ENCODE measurements at regions not wholly inside any gene's neighbourhood (a gene's known extent, or its start where the extent isn't known, plus 50 kb on each side); places are given as distances from the start of the nearest gene placed in this dataset.

DNA sequence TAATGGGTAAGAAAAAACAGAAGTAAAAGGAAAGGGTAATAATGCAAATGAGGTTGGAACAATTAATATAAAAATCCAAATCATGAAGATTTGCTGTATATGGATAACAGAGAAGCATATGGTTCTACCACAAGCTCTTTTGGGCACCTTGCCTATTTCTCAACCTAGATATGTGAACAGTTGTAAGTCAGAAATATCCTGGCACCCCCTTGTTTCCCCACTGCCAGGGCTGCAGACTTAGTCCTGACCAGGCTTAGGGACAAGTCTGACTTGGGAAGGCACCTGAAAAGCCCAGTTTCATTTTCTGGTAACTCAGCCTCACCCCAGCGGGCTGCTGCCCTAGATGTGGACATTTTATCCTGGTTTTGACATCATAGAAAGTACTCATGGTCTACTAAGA, 183.2 kb upstream of the STAC start:
- DNase-seq, result no peak

DNA sequence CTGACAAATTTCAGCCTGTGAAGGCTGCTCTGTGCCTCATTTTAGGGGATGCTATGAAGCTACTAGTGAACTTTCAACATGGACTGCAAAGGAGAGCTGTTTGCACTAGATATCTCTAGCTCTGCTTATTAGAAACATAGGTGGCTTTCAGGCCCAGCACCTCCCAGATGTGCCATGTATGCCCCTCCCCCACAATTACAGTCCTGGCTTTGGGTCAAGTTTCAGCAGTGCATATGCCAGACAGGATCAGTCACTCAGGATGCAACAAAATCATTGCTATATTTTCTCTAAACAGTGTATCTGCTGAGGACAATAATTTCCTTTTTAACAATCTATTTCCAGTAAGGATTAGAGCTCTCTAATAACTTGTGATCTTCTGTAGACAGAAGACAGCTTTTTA, 178.8 kb upstream of the STAC start:
- no peak for DNase-seq

DNA sequence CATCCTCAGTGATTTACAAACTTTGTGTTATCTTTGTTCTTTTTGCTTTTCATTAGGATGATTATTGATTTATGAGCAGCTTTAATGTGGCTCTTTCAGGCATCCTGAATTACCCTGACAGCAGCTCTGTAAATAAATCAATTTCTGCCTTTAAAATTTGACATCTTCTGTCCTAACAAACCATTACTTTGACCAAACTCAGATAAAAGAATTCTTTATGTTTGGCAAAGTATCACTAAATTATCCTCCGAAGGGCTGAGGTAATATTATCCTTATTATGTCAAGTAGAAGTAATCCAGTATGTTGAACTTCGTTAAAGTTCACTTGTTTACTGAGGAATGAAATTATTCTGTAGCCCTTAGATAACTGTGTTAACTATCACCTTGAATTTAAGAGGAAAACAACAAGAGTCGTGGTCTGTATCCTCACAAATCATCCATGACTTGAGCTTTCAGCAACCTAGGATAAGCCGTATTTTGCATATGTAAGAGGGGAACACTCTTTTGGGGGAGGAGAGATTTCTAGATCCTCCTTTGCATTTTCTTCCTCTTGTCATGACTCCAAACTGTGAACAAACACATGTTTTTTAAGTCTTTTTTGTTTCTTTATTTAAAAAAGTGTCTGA, 173.2 kb upstream of the STAC start:
- DNase-seq, result no peak

DNA sequence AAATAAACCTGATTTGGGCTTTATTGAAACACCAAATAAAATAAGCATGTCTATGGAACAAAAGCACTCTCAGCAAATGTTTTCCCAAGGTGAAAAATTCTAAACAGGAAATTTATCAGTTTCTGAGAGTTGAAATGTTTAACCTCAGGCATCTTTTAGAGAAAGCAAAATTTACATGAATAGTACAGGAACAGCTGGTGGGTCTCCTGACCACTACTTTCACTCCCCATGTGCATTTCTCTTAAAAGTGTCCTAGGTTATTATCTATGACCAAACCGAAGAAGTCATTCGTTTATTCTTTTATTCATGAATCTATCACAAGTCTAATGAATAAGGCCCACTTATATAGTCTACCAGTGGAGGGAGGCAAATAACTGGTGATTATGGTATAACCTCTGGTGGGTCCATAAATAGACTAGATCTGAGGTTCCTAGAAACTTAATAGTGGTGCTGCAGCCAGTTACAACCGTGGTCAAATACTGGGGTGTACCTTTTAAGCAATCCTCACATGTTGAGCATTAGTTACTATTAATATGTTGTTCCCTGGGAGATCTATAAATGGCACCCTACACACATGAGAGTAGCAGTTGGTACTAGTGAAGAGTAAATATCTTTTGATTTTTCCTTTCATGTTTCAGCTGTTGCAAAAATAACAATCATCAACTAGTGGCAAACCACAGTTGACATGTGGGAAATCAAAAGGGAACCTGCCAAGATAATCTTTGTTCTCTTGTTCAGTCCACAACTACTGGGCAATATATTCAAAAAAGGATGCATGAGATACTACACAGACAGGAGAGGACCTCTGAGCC, 169.3 kb upstream of the STAC start:
- no peak for DNase-seq

DNA sequence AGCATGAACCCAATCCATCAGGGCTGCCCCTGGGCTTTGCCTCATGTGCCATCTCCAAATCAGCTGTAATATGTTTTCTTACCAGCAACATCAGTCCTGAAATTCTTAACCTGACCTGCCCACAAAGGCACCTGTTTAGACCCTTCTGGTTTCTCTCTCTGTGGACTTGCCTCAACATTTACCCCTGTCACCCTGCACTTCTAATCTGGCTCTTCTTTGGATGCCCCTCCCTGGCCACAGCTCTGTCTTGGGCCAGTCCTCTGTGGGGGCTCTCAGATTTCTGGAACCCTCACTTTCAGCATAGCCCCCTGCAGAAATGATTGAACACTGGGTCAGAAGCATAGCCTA, 168.7 kb upstream of the STAC start:
- no peak for DNase-seq

DNA sequence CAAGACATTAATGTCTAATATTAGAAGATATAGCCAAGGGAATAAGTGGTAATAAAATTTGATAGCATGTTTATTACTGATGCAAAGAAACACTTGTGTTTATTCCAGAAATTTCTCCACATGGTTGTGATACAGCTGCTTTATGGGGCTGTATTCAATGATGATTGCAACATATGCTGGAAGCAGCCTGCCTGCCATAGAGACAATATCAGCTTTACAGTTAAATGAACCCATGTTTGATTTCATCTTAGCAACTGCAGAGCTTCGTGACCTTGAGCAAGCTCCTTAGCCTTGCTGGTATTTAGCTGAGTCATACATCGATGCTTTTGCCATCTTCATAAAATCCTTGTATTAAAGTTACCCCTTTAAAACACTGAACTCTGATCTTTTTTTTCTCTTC, 168.1 kb upstream of the STAC start:
- DNase-seq, result no peak

DNA sequence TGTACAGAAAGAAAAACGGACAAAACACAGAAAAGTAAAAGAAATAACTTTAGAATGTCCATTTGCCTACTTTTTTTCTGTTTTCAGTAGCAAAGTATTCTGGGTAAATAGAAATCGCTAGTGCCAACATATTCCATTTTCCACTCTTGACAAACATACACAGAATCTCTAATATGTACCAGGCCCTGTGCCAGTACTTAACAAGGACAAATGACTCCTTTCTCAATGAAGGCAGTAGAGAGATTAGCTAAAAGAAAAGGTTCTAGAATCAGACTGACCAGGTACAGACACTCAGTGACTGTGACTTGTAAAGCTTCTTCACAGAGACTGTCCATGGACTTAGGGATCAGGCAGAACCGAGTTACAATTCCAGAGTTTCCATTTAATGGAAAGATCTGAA, 165.8 kb upstream of the STAC start:
- no peak for DNase-seq

DNA sequence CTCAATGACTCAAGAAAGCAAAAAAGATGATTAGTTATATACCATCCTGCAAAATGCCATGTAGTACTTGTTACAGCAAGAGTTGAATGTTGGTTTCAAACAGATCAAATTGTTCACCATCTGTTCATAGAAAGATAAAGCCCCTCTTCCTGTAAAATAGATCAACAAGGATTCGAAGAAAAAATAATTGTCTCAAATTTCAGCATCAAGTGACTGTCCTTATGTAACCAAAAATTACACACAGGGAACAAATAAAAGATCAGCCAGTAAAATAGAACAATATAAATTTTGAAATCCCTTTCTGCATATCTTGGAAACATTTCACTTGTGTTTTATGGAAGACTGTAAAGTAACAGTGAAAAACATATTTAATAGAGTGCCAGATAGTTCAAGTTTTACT, 165.1 kb upstream of the STAC start:
- DNase-seq, result no peak

DNA sequence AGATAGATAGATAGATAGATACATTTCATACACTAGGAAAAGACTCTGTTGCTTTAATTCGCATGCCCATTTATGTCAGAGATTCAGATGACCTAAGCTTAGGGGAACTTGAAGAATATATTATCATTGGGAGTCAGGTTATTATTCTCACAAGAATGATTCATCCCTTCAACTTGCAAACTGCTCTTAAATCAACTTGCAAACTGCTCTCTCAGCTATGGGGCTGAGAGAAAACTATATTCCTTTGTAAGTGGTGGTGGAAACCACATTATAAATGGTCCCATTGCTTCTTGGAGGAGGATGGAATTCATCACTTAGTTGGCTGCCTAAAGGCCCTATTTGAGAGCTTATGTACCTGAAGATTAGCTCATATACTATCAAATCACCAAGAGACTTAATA, 160.9 kb upstream of the STAC start:
- DNase-seq, result no peak

DNA sequence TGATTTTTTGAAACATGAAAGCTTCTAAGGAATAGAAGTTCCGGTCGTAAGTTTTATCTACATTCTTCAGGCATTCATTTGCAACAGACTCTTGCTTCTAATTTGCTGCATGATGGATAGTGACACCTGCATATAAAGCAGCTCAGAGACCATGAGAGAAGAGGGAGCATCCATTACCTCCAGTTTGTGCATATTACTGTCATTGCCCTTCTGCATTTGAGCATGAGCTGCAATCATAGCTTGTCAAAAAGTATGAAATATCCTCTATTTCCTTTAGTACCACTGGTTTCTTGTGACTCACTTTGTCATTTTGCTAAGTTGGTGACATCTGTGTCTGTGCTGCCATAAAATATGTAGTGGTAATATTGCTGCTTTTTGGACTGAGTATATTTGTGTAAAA, 160.1 kb upstream of the STAC start:
- no peak for DNase-seq

DNA sequence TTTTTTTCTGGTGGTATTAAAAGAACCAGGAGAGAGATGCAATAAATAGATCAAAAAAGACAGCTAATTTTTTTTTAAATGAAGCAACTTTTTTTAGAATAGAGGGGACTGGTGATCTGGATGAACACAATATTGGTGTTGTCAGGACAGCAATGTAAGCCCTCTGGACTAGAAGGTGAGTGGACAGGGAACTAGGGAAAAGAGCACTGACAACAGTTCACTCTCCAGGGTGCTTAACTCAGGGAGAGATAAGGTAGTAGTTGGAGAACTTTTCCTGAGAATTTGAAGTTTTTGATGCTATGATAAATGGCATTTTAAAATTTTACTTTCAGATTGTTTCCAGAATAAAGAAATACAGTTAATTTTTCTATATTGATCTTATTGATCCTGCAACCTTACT, 158.3 kb upstream of the STAC start:
- no peak for DNase-seq

DNA sequence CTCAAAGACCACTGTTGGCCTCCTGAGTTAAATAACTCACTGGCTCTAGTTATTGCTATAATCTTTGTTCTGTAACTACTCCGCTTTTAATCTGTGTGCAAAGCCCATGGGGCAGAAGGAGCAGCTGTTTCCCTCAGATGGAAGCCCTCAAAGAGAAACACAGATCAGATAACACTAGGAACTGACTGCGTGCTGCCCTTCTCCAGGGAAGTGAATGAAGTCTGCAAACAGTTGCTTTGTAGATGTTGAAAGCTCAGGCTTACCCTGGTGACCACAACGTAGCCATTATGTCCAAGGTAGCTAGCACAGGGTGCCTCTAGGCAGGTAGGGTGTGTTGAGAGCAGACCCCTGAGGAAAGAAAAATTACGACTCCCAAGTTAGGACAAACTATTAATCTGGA, 152.3 kb upstream of the STAC start:
- DNase-seq, result no peak

DNA sequence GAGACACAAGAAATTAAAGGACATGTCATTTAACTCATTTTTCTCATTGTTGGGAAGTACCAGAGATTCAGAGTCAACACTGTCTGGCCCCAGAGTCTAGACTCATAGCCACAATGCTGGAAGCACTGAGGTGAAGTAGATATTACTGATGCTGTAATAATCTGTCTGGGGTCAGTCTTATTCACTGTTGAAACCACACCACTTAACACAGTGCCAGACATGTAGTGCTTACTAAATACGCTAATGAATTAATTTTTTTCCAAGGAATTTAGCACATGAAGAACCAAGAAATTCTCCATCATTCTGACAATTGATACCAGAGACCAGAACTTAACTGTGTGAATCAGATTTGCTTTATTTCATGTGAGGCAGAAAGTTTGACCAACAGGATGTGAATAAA, 150.8 kb upstream of the STAC start:
- no peak for DNase-seq

DNA sequence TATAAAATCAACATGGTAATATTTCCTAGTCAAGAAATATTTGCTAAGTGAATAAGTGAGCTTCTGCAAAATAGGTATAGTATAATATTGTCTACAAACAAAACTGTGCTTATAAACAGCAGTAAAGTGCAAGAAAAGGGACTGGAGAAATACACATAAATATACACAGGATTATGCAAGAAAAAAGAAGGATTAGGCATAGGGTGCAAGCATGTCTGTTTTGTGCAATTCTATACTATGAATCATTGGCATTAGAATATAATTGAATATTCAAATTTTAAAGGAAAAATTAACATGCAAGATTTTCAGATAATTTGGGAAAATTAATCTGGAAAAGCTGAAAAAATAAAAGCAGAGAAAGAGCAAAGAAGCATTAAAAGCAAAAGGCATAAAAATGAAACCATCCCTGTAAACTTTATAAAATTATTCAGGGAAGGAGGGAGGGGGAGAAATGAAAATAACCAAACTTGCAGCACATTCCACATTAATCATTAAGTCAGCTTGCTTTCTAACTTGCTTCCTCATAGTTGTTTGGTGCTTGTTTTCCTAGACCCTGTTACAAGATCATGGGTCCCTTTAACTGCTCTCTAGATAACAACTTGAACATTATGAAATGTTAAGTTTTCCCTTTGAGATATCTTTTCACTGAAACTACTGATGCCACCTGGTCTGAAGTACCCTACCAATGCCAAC, 147.4 kb upstream of the STAC start:
- no peak for DNase-seq

DNA sequence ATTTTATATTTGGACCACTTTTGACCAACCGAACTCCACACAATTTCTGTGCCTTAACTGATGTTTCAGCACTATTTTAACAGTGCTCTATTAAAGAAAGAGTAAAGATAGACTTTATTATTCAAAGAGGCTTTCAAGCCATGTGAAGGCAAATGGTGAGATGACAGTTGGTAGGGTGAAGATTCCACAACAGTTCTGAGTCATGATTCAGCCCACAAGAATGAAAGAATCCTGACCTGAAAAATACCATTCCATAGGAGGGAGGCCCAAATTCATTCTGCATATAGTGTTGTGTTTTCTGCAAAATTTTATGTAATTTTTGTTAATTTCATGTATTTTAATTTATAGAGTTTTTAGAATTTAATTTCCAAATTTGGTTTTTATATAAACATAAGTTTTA, 135.6 kb upstream of the STAC start:
- no peak for DNase-seq

DNA sequence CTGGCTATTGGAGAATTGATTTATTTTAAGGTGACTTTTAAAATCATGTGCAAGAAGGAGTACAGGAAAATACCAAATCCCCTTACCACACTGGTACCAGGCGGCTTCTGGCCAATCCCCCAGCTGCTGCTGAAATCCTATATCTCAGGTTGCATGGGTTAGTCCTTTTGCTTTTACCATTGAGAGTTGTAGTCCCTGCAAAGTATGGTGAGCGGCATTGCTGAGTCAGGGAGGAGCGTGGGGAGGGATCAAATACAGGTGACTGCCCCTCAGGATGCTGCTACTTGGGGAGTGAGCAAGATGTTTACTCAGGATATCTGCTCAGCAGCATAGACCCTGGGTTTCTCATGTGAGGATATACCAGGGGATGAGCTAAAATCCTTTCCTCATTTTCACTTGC, 131.9 kb upstream of the STAC start:
- no peak for DNase-seq

DNA sequence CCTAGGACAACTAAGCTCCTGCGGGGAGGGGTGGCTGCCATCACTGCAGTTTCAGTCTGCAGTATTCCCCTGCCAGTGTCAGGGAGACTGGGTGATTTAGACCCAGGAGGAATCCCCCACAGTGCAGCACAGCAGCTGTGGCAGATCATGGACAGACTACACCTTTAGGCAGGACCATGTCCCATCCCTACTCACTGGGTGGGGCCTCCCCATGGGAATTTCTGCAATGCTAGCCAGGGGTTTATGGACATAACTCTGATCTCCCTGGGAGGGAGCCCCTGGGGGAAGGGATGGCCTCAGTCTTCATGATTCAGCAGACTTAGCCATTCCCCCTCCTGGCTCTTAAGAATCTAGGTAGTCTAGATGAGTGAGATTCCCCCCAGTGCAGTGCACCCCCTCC, 130.1 kb upstream of the STAC start:
- no peak for DNase-seq

DNA sequence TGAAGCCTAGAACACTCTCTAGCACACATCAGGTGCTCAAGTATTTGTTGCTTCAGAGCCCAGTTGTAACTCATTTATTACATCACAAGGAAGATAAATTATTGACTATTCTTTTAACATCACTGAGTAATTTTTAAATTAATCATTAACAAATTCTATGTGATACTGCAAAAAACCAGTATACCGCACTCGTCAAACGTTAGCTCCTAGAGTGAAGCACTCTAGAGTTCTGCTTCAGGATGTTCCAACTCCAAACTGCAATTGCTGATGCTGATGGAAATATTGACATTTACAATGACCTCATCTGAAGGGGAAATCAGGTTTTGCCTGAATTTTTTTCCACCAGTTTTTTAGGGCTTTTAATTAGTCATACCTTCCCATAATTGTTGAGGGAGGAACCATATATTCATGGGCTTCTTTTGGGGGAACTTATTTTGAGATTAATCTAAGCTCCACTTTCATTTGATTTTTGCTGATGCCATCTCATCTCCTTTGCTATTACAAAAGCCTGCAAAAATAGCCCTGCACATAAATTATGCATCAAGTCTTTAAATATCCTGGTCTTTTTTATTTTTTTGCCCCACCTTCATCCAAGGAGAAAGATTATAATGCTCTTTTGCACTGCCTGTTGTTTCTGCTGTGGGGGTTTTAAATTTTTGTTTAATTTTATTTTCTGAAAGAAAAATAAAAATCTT, 123.0 kb upstream of the STAC start:
- DNase-seq, result no peak

DNA sequence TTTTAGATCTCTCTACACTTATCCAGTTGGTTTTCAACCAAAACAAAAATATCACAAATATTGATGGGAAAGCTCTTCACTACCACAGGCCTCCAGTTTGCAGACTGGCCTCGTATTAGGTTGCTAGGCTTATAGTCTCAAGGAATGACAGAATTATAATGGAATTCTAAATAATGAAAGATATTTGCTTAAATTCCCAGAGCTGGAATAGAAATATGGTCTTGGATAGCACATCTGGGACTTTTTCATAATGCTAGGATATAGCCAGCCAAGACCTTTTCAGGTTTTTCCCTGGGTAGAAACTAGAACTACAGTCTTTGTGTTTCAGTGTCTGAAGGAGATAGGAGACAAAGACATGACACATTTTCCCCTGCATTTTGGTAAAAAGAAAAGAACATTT, 121.9 kb upstream of the STAC start:
- no peak for DNase-seq

DNA sequence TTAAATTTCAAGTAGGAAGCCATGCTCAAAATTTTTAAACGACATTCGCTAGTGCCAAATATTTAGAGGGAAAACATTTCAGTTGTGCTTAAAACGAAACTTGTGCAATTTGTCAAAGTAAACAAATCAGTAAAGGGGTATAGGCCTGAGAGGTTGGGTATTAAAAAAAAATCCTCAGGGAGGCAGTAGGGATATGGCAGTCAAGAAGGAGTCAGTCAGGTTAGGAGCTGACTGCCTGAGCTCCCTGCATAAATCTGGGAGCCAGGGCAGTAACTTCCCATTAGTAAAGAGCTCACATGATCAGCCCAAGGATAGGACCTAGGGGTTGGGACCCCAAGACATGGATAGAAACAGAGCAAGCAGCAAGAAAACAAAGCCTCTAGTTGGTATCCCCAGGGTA, 120.7 kb upstream of the STAC start:
- DNase-seq, result no peak

DNA sequence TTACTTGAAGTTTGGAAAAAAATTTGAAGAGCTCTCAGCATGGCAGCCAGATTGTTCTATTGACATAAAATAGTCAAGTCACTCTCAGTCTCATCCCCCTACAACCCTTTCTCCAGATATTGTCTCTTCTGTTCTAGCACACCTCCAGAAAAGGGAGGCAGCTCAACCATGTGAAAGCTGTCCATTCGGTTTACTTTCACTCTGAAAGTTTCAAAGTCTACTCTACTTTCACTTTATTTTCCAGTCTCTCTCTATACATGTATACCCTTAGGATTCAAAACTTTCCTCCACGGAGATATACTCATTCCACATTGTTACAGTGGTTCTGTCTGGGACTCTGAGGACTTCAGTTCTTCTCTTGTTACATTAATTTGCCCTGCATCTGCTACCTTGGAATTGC, 111.0 kb upstream of the STAC start:
- DNase-seq, result no peak

DNA sequence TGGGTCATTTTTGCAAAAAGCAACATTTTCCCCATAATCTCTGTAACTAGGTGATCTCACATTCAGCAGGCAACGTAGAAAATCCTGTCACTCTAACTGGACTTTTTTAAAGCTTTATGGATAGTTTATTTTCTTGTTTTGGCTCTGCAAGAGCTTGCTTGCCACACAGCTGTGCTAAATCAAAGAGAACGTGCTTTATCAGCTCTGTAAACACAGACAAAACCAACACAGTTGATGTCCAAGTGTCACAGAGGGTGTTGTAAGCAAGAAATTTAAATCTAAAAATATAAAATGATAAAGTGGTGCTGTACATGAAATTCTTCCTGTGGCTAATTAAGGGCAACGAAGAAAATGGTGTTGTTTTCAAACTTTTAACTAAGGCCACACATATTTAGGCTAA, 97.5 kb upstream of the STAC start:
- DNase-seq, result no peak

DNA sequence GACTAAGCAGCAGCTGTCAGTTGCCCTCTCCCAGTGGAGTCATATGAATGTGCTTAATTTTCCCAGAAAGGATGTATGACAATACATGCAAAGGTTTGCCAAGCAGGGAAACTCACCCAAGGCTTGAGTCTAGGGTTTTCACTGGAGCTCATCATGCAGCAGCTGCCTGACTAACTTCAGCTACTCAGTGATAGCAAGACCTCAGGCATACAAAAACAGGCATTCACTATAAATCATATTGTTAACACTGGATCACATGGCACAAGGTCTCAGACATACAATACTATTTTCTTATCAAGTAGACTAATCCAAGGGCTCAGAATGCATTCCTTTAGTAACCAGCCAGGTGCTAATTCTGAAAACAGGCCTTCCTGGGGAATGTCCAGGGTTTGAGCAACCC, 85.0 kb upstream of the STAC start:
- no peak for DNase-seq

DNA sequence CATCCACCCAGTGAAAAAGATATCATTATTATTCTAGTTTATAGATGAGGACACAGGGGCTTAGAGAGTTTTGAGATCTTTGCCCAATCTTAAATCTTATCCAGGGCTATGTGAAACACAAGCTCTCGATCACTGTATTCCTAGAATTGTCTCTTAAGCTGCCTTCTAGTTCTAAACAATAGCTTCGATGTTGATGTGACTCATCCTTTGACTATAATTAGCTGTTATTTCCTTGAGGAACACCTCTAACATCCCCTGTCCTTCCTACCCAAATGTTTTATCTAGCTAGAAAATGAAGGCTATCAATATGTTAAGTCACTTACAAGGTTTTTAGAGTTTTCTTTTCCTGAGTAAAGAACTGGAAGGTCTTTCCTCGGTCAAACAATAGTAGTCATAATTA, 83.1 kb upstream of the STAC start:
- DNase-seq, result no peak
